SK-N-SH treated with all-trans-retinoic acid at 6 μM for 48 hours (cell line): ENCODE measurements at regions not wholly inside any gene's neighbourhood (a gene's known extent, or its start where the extent isn't known, plus 50 kb on each side); places are given as distances from the start of the nearest gene placed in this dataset.

ENCODE experiments used
- ARNTL ChIP-seq: fragments of 450-650 bp; formaldehyde crosslinking; IDR thresholded peaks from 2 replicates; pipeline ENCODE4 v1.5.0; 2020; ENCODE audit warnings: low read depth, mild to moderate bottlenecking, moderate library complexity, borderline replicate concordance
- BACH2 ChIP-seq: fragments of 250-450 bp; sonication (Bioruptor Pico); IDR thresholded peaks from 2 replicates; pipeline ENCODE4 v1.9.0; 2021; ENCODE audit warnings: mild to moderate bottlenecking, borderline replicate concordance
- CREB5 ChIP-seq: fragments of 250-450 bp; sonication (Bioruptor Pico); IDR thresholded peaks from 2 replicates; pipeline ENCODE4 v1.5.1; 2020; ENCODE audit warnings: low read depth, mild to moderate bottlenecking, moderate library complexity
- ESRRG ChIP-seq: fragments of 250-450 bp; sonication (Bioruptor Pico); IDR thresholded peaks from 2 replicates; pipeline ENCODE4 v1.6.1; 2021; ENCODE audit warnings: mild to moderate bottlenecking
- ISL1 ChIP-seq: fragments of 250-450 bp; sonication (Bioruptor Pico); IDR thresholded peaks from 2 replicates; pipeline ENCODE4 v2.1.2; 2022; ENCODE audit warnings: mild to moderate bottlenecking, moderate library complexity
- PATZ1 ChIP-seq: fragments of 250-450 bp; sonication (Bioruptor Pico); IDR thresholded peaks from 2 replicates; pipeline ENCODE4 v1.8.0; 2020; ENCODE audit warnings: mild to moderate bottlenecking, moderate library complexity, borderline replicate concordance
- TOX ChIP-seq: fragments of 250-450 bp; sonication (Bioruptor Pico); IDR thresholded peaks from 2 replicates; pipeline ENCODE4 v1.8.0; 2021; ENCODE audit warnings: mild to moderate bottlenecking, moderate library complexity, borderline replicate concordance
- ZFP3 ChIP-seq: fragments of 250-450 bp; sonication (Bioruptor Pico); IDR thresholded peaks from 2 replicates; pipeline ENCODE4 v1.5.0; 2020; ENCODE audit warnings: mild to moderate bottlenecking, moderate library complexity

- no peak for TF ChIP-seq CREB5
- TF ChIP-seq PATZ1 (CRISPR knock-in tag), result no peak
- no peak for TF ChIP-seq TOX (CRISPR knock-in tag)
- TF ChIP-seq ARNTL (CRISPR knock-in tag), result no peak
- TF ChIP-seq BACH2 (CRISPR knock-in tag), result no peak
- no peak for TF ChIP-seq ESRRG
- TF ChIP-seq ZFP3 (CRISPR knock-in tag), result no peak
- no peak for TF ChIP-seq ISL1
Measured at GRCh38 chr5:143646961-143647360, 165.0 kb upstream of the HMHB1 start.
